HL-60 (cell line): ENCODE measurements at regions not wholly inside any gene's neighbourhood (a gene's known extent, or its start where the extent isn't known, plus 50 kb on each side); places are given as distances from the start of the nearest gene placed in this dataset.

ENCODE experiments used
- GABPA ChIP-seq: IDR thresholded peaks from 2 replicates; pipeline ENCODE4 v1.6.1; 2012; ENCODE audit warnings: low read depth
- REST ChIP-seq: IDR thresholded peaks from 2 replicates; pipeline ENCODE4 v1.6.1; 2012; ENCODE audit warnings: low read depth; ENCODE audit not compliant: insufficient replicate concordance
- TF ChIP-seq, protein P1 (sequence below): IDR thresholded peaks from one replicate; pipeline ENCODE4 v1.5.1; 2011; ENCODE audit warnings: low read length, control low read depth, inconsistent platforms; ENCODE audit not compliant: insufficient read depth

DNA sequence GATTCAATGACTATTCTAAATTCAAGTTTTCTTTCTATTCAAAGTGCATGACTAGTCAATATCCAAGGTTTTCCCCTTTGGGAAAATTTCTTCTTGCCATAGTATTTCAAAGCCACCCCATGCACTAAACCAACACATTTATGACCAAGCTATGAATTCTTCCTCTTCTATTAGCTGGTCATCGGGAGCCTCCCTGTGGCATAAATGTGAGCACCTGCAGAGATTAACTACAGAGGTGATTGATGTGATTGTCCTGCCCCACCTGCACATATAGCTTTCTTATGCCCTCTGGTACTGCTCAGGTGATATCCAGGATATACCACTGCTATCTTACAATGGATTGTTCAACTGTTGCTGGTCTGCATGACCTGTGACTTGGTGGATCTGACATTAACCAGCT lies 694.9 kb downstream of the ZBBX start:
- TF ChIP-seq, protein P1, sequence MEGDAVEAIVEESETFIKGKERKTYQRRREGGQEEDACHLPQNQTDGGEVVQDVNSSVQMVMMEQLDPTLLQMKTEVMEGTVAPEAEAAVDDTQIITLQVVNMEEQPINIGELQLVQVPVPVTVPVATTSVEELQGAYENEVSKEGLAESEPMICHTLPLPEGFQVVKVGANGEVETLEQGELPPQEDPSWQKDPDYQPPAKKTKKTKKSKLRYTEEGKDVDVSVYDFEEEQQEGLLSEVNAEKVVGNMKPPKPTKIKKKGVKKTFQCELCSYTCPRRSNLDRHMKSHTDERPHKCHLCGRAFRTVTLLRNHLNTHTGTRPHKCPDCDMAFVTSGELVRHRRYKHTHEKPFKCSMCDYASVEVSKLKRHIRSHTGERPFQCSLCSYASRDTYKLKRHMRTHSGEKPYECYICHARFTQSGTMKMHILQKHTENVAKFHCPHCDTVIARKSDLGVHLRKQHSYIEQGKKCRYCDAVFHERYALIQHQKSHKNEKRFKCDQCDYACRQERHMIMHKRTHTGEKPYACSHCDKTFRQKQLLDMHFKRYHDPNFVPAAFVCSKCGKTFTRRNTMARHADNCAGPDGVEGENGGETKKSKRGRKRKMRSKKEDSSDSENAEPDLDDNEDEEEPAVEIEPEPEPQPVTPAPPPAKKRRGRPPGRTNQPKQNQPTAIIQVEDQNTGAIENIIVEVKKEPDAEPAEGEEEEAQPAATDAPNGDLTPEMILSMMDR, result no peak
- TF ChIP-seq REST (no peak), GABPA (no peak)
